T-helper 1 cell treated with Interleukin-12 subunit alpha and Interleukin-12 subunit beta and Interleukin-4 antibody, amounts not matched to agents 30 μg/mL and 1 μg/mL, for 36 hours (primary cell): ENCODE measurements at regions not wholly inside any gene's neighbourhood (a gene's known extent, or its start where the extent isn't known, plus 50 kb on each side); places are given as distances from the start of the nearest gene placed in this dataset.

Source experiments
- H3K27ac Mint-ChIP-seq: one replicate; pipeline ENCODE4 v1.8.0; 2021; ENCODE audit warnings: mild to moderate bottlenecking, mixed read lengths
- H3K27me3 Mint-ChIP-seq: one replicate; pipeline ENCODE4 v1.8.0; 2021; ENCODE audit warnings: low read depth, mixed read lengths
- H3K36me3 Mint-ChIP-seq: one replicate; pipeline ENCODE4 v1.8.0; 2021; ENCODE audit warnings: low read depth, mixed read lengths
- H3K4me1 Mint-ChIP-seq: one replicate; pipeline ENCODE4 v1.8.0; 2021; ENCODE audit warnings: low read depth, mixed read lengths
- H3K4me3 Mint-ChIP-seq: one replicate; pipeline ENCODE4 v1.8.0; 2021; ENCODE audit warnings: mild to moderate bottlenecking, moderate library complexity, mixed read lengths
- H3K9me3 Mint-ChIP-seq: one replicate; pipeline ENCODE4 v1.8.0; 2021; ENCODE audit warnings: mixed read lengths

- Mint-ChIP-seq H3K27me3 (no peaks in the 10 kb centered on the region), H3K9me3 (peaks cover 8% of the 10 kb centered on the region), H3K27ac (no peak overlapping the region), H3K4me1 (no peaks in the 10 kb centered on the region), H3K36me3 (no peaks in the 10 kb centered on the region), H3K4me3 (no peak overlapping the region)
Measured at GRCh38 chr6:77341058-77341986, 122.0 kb downstream of the HTR1B start.

- H3K27ac Mint-ChIP-seq: no peak overlapping the region
- no peaks in the 10 kb centered on the region for H3K4me1 Mint-ChIP-seq
- peaks cover 8% of the 10 kb centered on the region for H3K9me3 Mint-ChIP-seq
- H3K4me3 Mint-ChIP-seq: no peak overlapping the region
- H3K36me3 Mint-ChIP-seq: no peaks in the 10 kb centered on the region
- H3K27me3 Mint-ChIP-seq: no peaks in the 10 kb centered on the region
Measured at GRCh38 chr6:77340331-77340730, 123.0 kb downstream of the HTR1B start.

GRCh38 chr6:77339926-77340325, 123.4 kb downstream of the HTR1B start:
- Mint-ChIP-seq H3K4me3 (no peak overlapping the region), H3K27me3 (no peaks in the 10 kb centered on the region), H3K27ac (no peak overlapping the region), H3K9me3 (peaks cover 10% of the 10 kb centered on the region), H3K36me3 (no peaks in the 10 kb centered on the region), H3K4me1 (no peaks in the 10 kb centered on the region)

GRCh38 chr6:77337392-77337791, 125.9 kb downstream of the HTR1B start:
- peaks cover 12% of the 10 kb centered on the region for H3K9me3 Mint-ChIP-seq
- no peaks in the 10 kb centered on the region for H3K36me3 Mint-ChIP-seq
- H3K27ac Mint-ChIP-seq: no peak overlapping the region
- no peaks in the 10 kb centered on the region for H3K27me3 Mint-ChIP-seq
- no peak overlapping the region for H3K4me3 Mint-ChIP-seq
- H3K4me1 Mint-ChIP-seq: no peaks in the 10 kb centered on the region

GRCh38 chr6:77334093-77334492, 129.2 kb downstream of the HTR1B start:
- Mint-ChIP-seq H3K36me3 (no peaks in the 10 kb centered on the region), H3K9me3 (peaks cover 7% of the 10 kb centered on the region), H3K4me3 (no peak overlapping the region), H3K27ac (no peak overlapping the region), H3K4me1 (no peaks in the 10 kb centered on the region), H3K27me3 (no peaks in the 10 kb centered on the region)

- no peaks in the 10 kb centered on the region for H3K27me3 Mint-ChIP-seq
- peaks cover 7% of the 10 kb centered on the region for H3K9me3 Mint-ChIP-seq
- no peaks in the 10 kb centered on the region for H3K4me1 Mint-ChIP-seq
- no peak overlapping the region for H3K27ac Mint-ChIP-seq
- H3K36me3 Mint-ChIP-seq: no peaks in the 10 kb centered on the region
- no peak overlapping the region for H3K4me3 Mint-ChIP-seq
Measured at GRCh38 chr6:77332915-77333623, 130.2 kb downstream of the HTR1B start.

GRCh38 chr6:77326711-77327110, 136.6 kb downstream of the HTR1B start:
- H3K36me3 Mint-ChIP-seq: no peaks in the 10 kb centered on the region
- no peaks in the 10 kb centered on the region for H3K9me3 Mint-ChIP-seq
- no peak overlapping the region for H3K27ac Mint-ChIP-seq
- H3K4me3 Mint-ChIP-seq: no peak overlapping the region
- H3K27me3 Mint-ChIP-seq: no peaks in the 10 kb centered on the region
- no peaks in the 10 kb centered on the region for H3K4me1 Mint-ChIP-seq

- Mint-ChIP-seq H3K4me3 (no peak overlapping the region), H3K27ac (no peak overlapping the region), H3K9me3 (no peaks in the 10 kb centered on the region), H3K4me1 (no peaks in the 10 kb centered on the region), H3K27me3 (no peaks in the 10 kb centered on the region), H3K36me3 (no peaks in the 10 kb centered on the region)
Measured at GRCh38 chr6:77326029-77326428, 137.3 kb downstream of the HTR1B start.

GRCh38 chr6:77324866-77325265, 138.4 kb downstream of the HTR1B start:
- no peaks in the 10 kb centered on the region for H3K4me1 Mint-ChIP-seq

GRCh38 chr6:77322604-77323003, 140.7 kb downstream of the HTR1B start:
- H3K4me3 Mint-ChIP-seq: no peak overlapping the region
- H3K27me3 Mint-ChIP-seq: no peaks in the 10 kb centered on the region
- H3K4me1 Mint-ChIP-seq: no peaks in the 10 kb centered on the region
- H3K36me3 Mint-ChIP-seq: no peaks in the 10 kb centered on the region
- no peaks in the 10 kb centered on the region for H3K9me3 Mint-ChIP-seq
- H3K27ac Mint-ChIP-seq: no peak overlapping the region

More at GRCh38 chr6:77324866-77325265, 138.4 kb downstream of the HTR1B start:
- H3K27me3 Mint-ChIP-seq: no peaks in the 10 kb centered on the region
- H3K9me3 Mint-ChIP-seq: no peaks in the 10 kb centered on the region
- no peak overlapping the region for H3K27ac Mint-ChIP-seq
- H3K36me3 Mint-ChIP-seq: no peaks in the 10 kb centered on the region
- H3K4me3 Mint-ChIP-seq: no peak overlapping the region

GRCh38 chr6:77318256-77318655, 145.0 kb downstream of the HTR1B start:
- Mint-ChIP-seq H3K27ac (no peak overlapping the region), H3K9me3 (no peaks in the 10 kb centered on the region), H3K27me3 (no peaks in the 10 kb centered on the region), H3K36me3 (no peaks in the 10 kb centered on the region), H3K4me3 (no peak overlapping the region), H3K4me1 (no peaks in the 10 kb centered on the region)

- H3K36me3 Mint-ChIP-seq: no peaks in the 10 kb centered on the region
- no peaks in the 10 kb centered on the region for H3K9me3 Mint-ChIP-seq
- no peaks in the 10 kb centered on the region for H3K27me3 Mint-ChIP-seq
- H3K4me3 Mint-ChIP-seq: no peak overlapping the region
- H3K27ac Mint-ChIP-seq: no peak overlapping the region
- H3K4me1 Mint-ChIP-seq: no peaks in the 10 kb centered on the region
Measured at GRCh38 chr6:77313595-77313994, 149.7 kb downstream of the HTR1B start.

- Mint-ChIP-seq H3K4me1 (no peaks in the 10 kb centered on the region), H3K36me3 (no peaks in the 10 kb centered on the region), H3K4me3 (no peak overlapping the region), H3K9me3 (no peaks in the 10 kb centered on the region), H3K27me3 (no peaks in the 10 kb centered on the region), H3K27ac (no peak overlapping the region)
Measured at GRCh38 chr6:77299931-77300330, 163.4 kb downstream of the HTR1B start.

- H3K4me3 Mint-ChIP-seq: no peak overlapping the region
- H3K27ac Mint-ChIP-seq: no peak overlapping the region
- no peaks in the 10 kb centered on the region for H3K4me1 Mint-ChIP-seq
- H3K36me3 Mint-ChIP-seq: no peaks in the 10 kb centered on the region
- no peaks in the 10 kb centered on the region for H3K27me3 Mint-ChIP-seq
- H3K9me3 Mint-ChIP-seq: no peaks in the 10 kb centered on the region
Measured at GRCh38 chr6:77298283-77298682, 165.0 kb downstream of the HTR1B start.
